ENCODE measurements at regions not wholly inside any gene's neighbourhood (a gene's known extent, or its start where the extent isn't known, plus 50 kb on each side); places are given as distances from the start of the nearest gene placed in this dataset.

DNA sequence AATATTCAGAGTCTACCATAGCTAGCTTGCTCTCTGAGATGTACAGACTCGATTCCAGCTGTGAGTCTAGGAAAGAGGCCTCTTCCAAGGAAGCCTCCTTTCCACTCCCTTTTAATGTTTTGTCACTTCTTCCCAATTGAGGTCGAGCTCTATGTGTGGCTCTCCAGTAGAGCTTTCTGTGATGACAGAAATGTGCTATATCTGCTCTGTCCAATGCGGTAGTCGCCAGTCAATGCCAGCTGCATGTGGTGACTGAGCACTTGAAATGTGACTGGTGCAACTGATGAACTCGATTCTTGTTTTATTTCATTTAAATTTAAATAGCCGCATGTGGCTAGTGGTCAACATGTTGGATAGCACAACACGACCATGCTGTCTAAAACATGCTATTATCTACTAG lies 387.0 kb upstream of the NRP1 start:
- TF ChIP-seq, protein P1, sequence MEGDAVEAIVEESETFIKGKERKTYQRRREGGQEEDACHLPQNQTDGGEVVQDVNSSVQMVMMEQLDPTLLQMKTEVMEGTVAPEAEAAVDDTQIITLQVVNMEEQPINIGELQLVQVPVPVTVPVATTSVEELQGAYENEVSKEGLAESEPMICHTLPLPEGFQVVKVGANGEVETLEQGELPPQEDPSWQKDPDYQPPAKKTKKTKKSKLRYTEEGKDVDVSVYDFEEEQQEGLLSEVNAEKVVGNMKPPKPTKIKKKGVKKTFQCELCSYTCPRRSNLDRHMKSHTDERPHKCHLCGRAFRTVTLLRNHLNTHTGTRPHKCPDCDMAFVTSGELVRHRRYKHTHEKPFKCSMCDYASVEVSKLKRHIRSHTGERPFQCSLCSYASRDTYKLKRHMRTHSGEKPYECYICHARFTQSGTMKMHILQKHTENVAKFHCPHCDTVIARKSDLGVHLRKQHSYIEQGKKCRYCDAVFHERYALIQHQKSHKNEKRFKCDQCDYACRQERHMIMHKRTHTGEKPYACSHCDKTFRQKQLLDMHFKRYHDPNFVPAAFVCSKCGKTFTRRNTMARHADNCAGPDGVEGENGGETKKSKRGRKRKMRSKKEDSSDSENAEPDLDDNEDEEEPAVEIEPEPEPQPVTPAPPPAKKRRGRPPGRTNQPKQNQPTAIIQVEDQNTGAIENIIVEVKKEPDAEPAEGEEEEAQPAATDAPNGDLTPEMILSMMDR (IDR thresholded peaks at IDR 0.05), result no peak
- no peak for TF ChIP-seq POLR2AphosphoS5 (IDR thresholded peaks at IDR 0.05; ENCODE audit: insufficient read depth in 1 of 2, low read depth in 1 of 2)
